Large intestine (tissue), 3 donors: ENCODE measurements at regions not wholly inside any gene's neighbourhood (a gene's known extent, or its start where the extent isn't known, plus 50 kb on each side); places are given as distances from the start of the nearest gene placed in this dataset.

Experiments
- DNase-seq, 2 donors: peaks; one replicate each; pipeline versions ENCODE4 v3.0.0 to v3.0.0-alpha.2; 2013
- H3K27ac ChIP-seq: one replicate; pipeline ENCODE4 v1.5.1; 2013; ENCODE audit warnings: low read length
- H3K27me3 ChIP-seq: 2 replicates; pipeline ENCODE4 v1.6.1; 2013; ENCODE audit warnings: low read length; ENCODE audit not compliant: control insufficient read depth, insufficient read depth
- H3K36me3 ChIP-seq: 2 replicates; pipeline ENCODE4 v1.6.1; 2013; ENCODE audit warnings: low read length; ENCODE audit not compliant: control insufficient read depth, insufficient read depth
- H3K4me1 ChIP-seq: one replicate; pipeline ENCODE4 v1.6.1; 2013; ENCODE audit warnings: low read length; ENCODE audit not compliant: control insufficient read depth, insufficient read depth
- H3K4me3 ChIP-seq: one replicate; pipeline ENCODE4 v1.5.1; 2013; ENCODE audit warnings: low read length
- H3K9me3 ChIP-seq: one replicate; pipeline ENCODE4 v1.6.1; 2013; ENCODE audit warnings: mild to moderate bottlenecking, low read depth, low read length, moderate library complexity; ENCODE audit not compliant: control insufficient read depth
- WGBS: methylation state at CpG from one replicate; pipeline ENCODE4 v1.1.5; 2013; ENCODE audit warnings: low lambda C conversion rate; ENCODE audit not compliant: insufficient coverage; 5-methylcytosine and 5-hydroxymethylcytosine counted together

GRCh38 chr13:33464345-33464744 is 178.8 kb upstream of the STARD13 start:
- no peak overlapping the region for H3K4me3 ChIP-seq
- no peak for DNase-seq
- no peak overlapping the region for H3K27ac ChIP-seq
- no peaks in the 10 kb centered on the region for H3K36me3 ChIP-seq
- no CpG with 5 or more reads among the region's 2 CpGs for WGBS
- peaks cover 11% of the 10 kb centered on the region for H3K9me3 ChIP-seq
- no peaks in the 10 kb centered on the region for H3K4me1 ChIP-seq
- no peaks in the 10 kb centered on the region for H3K27me3 ChIP-seq

GRCh38 chr13:33466262-33466661 is 180.7 kb upstream of the STARD13 start:
- 100% methylated on average over 1 of the region's 2 CpGs for WGBS
- no peak for DNase-seq

GRCh38 chr13:33467556-33467955 is 182.0 kb upstream of the STARD13 start:
- Histone ChIP-seq H3K4me3 (no peak overlapping the region), H3K27ac (no peak overlapping the region), H3K9me3 (no peaks in the 10 kb centered on the region), H3K4me1 (no peaks in the 10 kb centered on the region), H3K27me3 (no peaks in the 10 kb centered on the region), H3K36me3 (no peaks in the 10 kb centered on the region)
- DNase-seq: no peak
- WGBS: no CpG with 5 or more reads among the region's 3 CpGs

More at GRCh38 chr13:33466262-33466661, 180.7 kb upstream of the STARD13 start:
- Histone ChIP-seq H3K27ac (no peak overlapping the region), H3K36me3 (no peaks in the 10 kb centered on the region), H3K4me1 (no peaks in the 10 kb centered on the region), H3K4me3 (no peak overlapping the region), H3K27me3 (no peaks in the 10 kb centered on the region), H3K9me3 (no peaks in the 10 kb centered on the region)

- no peaks in the 10 kb centered on the region for H3K4me1 ChIP-seq
- no peaks in the 10 kb centered on the region for H3K9me3 ChIP-seq
- no peak for DNase-seq
- no peak overlapping the region for H3K27ac ChIP-seq
- no peak overlapping the region for H3K4me3 ChIP-seq
- H3K36me3 ChIP-seq: no peaks in the 10 kb centered on the region
- H3K27me3 ChIP-seq: no peaks in the 10 kb centered on the region
These were observed 185.6 kb upstream of the STARD13 start for GRCh38 chr13:33471204-33471603.

DNA sequence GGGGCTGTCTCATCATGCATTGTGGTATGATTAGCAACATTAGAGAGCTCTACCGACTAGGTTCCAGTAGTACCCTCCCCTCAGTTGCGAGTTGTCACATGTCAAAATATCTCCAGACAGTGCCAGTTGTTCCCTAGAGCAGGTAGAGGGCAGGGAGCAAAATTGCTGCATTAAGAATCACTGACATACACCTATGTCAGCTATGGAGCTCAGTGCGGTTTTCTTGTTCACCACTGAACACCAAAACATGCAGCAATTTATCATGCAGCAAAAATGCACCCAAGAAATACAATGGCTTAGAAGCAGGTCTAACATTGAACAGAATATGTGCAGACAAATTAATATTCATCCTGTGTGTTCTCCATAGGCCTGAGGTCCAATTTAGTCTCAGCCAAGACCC is 186.9 kb upstream of the STARD13 start:
- no peaks in the 10 kb centered on the region for H3K27me3 ChIP-seq
- no peak for DNase-seq
- no peaks in the 10 kb centered on the region for H3K4me1 ChIP-seq
- H3K27ac ChIP-seq: no peak overlapping the region
- WGBS: no CpG with 5 or more reads among the region's 3 CpGs
- H3K4me3 ChIP-seq: no peak overlapping the region
- H3K36me3 ChIP-seq: no peaks in the 10 kb centered on the region
- no peaks in the 10 kb centered on the region for H3K9me3 ChIP-seq

DNA sequence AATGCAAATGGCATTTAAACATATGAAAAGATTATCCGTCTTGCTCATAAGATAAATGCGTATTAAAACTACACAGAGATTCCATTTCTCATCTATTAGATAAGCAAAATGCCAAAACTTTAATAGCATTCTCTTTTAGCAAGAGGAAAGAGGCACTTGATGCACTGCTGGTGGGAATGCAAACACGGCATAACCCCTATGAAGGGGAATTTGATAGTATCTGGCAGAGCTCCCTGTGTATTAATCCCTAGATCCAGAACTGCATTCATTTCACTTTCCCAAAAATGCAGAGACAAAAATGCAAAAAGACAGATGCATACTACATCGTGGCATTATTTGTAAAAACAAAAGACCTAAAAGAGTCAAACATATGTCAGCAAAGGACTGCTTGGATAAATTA is 193.6 kb upstream of the STARD13 start:
- Histone ChIP-seq H3K27ac (no peak overlapping the region), H3K27me3 (no peaks in the 10 kb centered on the region), H3K4me3 (no peak overlapping the region), H3K36me3 (no peaks in the 10 kb centered on the region), H3K9me3 (no peaks in the 10 kb centered on the region), H3K4me1 (no peaks in the 10 kb centered on the region)
- 92% methylated on average over 2 of the region's 4 CpGs for WGBS
- no peak for DNase-seq

- Histone ChIP-seq H3K4me1 (no peaks in the 10 kb centered on the region), H3K4me3 (no peak overlapping the region), H3K36me3 (no peaks in the 10 kb centered on the region), H3K27me3 (no peaks in the 10 kb centered on the region), H3K9me3 (no peaks in the 10 kb centered on the region), H3K27ac (no peak overlapping the region)
- 40% methylated on average over 1 of the region's 1 CpG for WGBS
- no peak for DNase-seq
These were observed 195.0 kb upstream of the STARD13 start for GRCh38 chr13:33480561-33480960.

GRCh38 chr13:33483471-33483870 is 197.9 kb upstream of the STARD13 start:
- DNase-seq: no peak
- H3K27me3 ChIP-seq: no peaks in the 10 kb centered on the region
- H3K4me1 ChIP-seq: no peaks in the 10 kb centered on the region
- no peaks in the 10 kb centered on the region for H3K9me3 ChIP-seq
- no peak overlapping the region for H3K27ac ChIP-seq
- H3K36me3 ChIP-seq: no peaks in the 10 kb centered on the region
- WGBS: 100% methylated on average over 2 of the region's 3 CpGs
- H3K4me3 ChIP-seq: no peak overlapping the region

DNA sequence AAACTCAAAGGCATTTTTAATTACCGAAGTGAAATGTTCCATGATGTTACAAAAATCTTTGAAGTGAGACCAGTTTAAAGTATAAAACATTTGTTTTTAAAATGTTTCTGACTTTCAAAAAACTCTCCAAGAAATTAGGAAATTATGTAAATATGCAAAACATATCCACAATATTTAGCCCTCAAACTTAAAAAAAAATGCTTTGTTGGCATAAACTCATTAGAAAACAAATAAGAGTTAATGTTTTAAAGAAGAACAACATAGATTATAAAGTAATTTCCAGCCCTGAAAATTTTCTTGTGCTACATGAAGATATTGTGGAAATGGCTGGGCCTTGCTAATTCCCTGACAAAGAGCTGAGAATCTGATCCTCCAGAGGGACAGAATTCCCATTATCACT is 199.7 kb upstream of the STARD13 start:
- H3K27ac ChIP-seq: no peak overlapping the region
- 100% methylated on average over 1 of the region's 1 CpG for WGBS
- DNase-seq: no peak
- H3K4me1 ChIP-seq: no peaks in the 10 kb centered on the region
- no peak overlapping the region for H3K4me3 ChIP-seq
- no peaks in the 10 kb centered on the region for H3K36me3 ChIP-seq
- no peaks in the 10 kb centered on the region for H3K9me3 ChIP-seq
- H3K27me3 ChIP-seq: no peaks in the 10 kb centered on the region

- H3K4me3 ChIP-seq: no peak overlapping the region
- 87% methylated on average over 3 of the region's 5 CpGs for WGBS
- no peaks in the 10 kb centered on the region for H3K36me3 ChIP-seq
- no peaks in the 10 kb centered on the region for H3K27me3 ChIP-seq
- no peak overlapping the region for H3K27ac ChIP-seq
- no peaks in the 10 kb centered on the region for H3K9me3 ChIP-seq
- DNase-seq: no peak
- H3K4me1 ChIP-seq: no peaks in the 10 kb centered on the region
These were observed 202.2 kb upstream of the STARD13 start for GRCh38 chr13:33487575-33488243.

GRCh38 chr13:33489563-33489962 is 204.0 kb upstream of the STARD13 start:
- Histone ChIP-seq H3K27ac (no peak overlapping the region), H3K4me1 (no peaks in the 10 kb centered on the region), H3K9me3 (no peaks in the 10 kb centered on the region), H3K36me3 (no peaks in the 10 kb centered on the region), H3K4me3 (no peak overlapping the region), H3K27me3 (no peaks in the 10 kb centered on the region)
- no peak for DNase-seq
- WGBS: 86% methylated on average over 4 of the region's 4 CpGs
